Esophagus muscularis mucosa (tissue), 4 donors: ENCODE measurements at regions not wholly inside any gene's neighbourhood (a gene's known extent, or its start where the extent isn't known, plus 50 kb on each side); places are given as distances from the start of the nearest gene placed in this dataset.
"Not testable (repeated sequence)": the region's sequence is repeated elsewhere in the genome, so short reads cannot be mapped to it uniquely, and the experiment has no call there.

Source experiments
- DNase-seq: peaks from one replicate; pipeline ENCODE4 v3.0.0-alpha.2; 2017; ENCODE audit errors: extremely low spot score
- H3K27ac ChIP-seq, 4 donors: fragments of 200-600 bp; sonication (generic); replicated peaks in 1 of 4; 1 replicate in 3 of 4; 2 replicates in 1 of 4; pipeline ENCODE4 v1.5.1; 2016 to 2019; ENCODE audit warnings: mild to moderate bottlenecking in 1 of 4
- H3K27me3 ChIP-seq, 4 donors: fragments of 200-600 bp; sonication (generic); one replicate each; pipeline versions ENCODE4 v1.5.1 to v1.6.0; 2016 to 2019
- H3K36me3 ChIP-seq, 4 donors: fragments of 200-600 bp; sonication (generic); one replicate each; pipeline ENCODE4 v1.5.1; 2016 to 2019
- H3K4me1 ChIP-seq, 4 donors: fragments of 200-600 bp; sonication (generic); one replicate each; pipeline ENCODE4 v1.5.1; 2016 to 2019
- H3K4me3 ChIP-seq, 4 donors: fragments of 200-600 bp; sonication (generic); 1 replicate in 2 of 4; 2 replicates in 2 of 4; pipeline ENCODE4 v1.5.1; 2016 to 2019; ENCODE audit warnings: mild to moderate bottlenecking in 4 of 4, moderate library complexity in 1 of 4
- H3K9me3 ChIP-seq, 4 donors: fragments of 200-600 bp; sonication (generic); 1 replicate in 3 of 4; 2 replicates in 1 of 4; pipeline ENCODE4 v1.5.1; 2016 to 2019
- CTCF ChIP-seq, 3 experiments: fragments of 200-600 bp in 2 of 3; fragments of 450-650 bp in 1 of 3; sonication (generic) in 2 of 3; IDR thresholded peaks; one replicate each; pipeline ENCODE4 v1.5.1; 2017 to 2019; ENCODE audit warnings: antibody characterized with exemption in 3 of 3, mild to moderate bottlenecking in 2 of 3, moderate library complexity in 1 of 3
- EP300 ChIP-seq: sonication (generic); formaldehyde crosslinking; IDR thresholded peaks from one replicate; pipeline ENCODE4 v1.6.1; 2017; ENCODE audit warnings: antibody characterized with exemption
- POLR2A ChIP-seq: fragments of 450-650 bp; IDR thresholded peaks from one replicate; pipeline ENCODE4 v1.6.1; 2017; ENCODE audit warnings: antibody characterized with exemption, moderate library complexity, mild to moderate bottlenecking, low read depth
- POLR2AphosphoS5 ChIP-seq, 2 donors: sonication (generic); formaldehyde crosslinking; IDR thresholded peaks; one replicate each; pipeline ENCODE4 v1.6.1; 2017; ENCODE audit warnings: antibody characterized with exemption in 2 of 2
- WGBS: methylation state at CpG from one replicate; pipeline ENCODE4 v1.1.5; 2018; 5-methylcytosine and 5-hydroxymethylcytosine counted together
- intact Hi-C: fragments of 100-400 bp; cut with DNase I; formaldehyde crosslinking; loops from one replicate; pipeline ENCODE4 v1.15.1; 2023

GRCh38 chr20:40880729-40881109 lies 147.9 kb upstream of the TOP1 start:
- DNase-seq: no peak
- H3K9me3 ChIP-seq: peaks cover 0 to 14% (median 6%) of the 10 kb centered on the region in 4 donors
- no peak overlapping the region for H3K4me3 ChIP-seq
- H3K36me3 ChIP-seq: no peaks in the 10 kb centered on the region
- peaks cover 0 to 6% (median 0%) of the 10 kb centered on the region in 4 donors for H3K27me3 ChIP-seq
- 54% methylated on average over 2 of the region's 2 CpGs for WGBS
- no peak overlapping the region for H3K27ac ChIP-seq
- TF ChIP-seq EP300: no peak
- no peak for TF ChIP-seq CTCF (IDR thresholded peaks at IDR 0.05)
- TF ChIP-seq POLR2A: no peak
- no peak for TF ChIP-seq POLR2AphosphoS5 (IDR thresholded peaks at IDR 0.05)
- H3K4me1 ChIP-seq: no peaks in the 10 kb centered on the region
- intact Hi-C loops: no loop called here

- Histone ChIP-seq H3K36me3 (no peaks in the 10 kb centered on the region), H3K27ac (no peak overlapping the region), H3K9me3 (peaks cover 0 to 14% (median 6%) of the 10 kb centered on the region in 4 donors), H3K27me3 (peaks cover 0 to 6% (median 0%) of the 10 kb centered on the region in 4 donors), H3K4me1 (no peaks in the 10 kb centered on the region), H3K4me3 (no peak overlapping the region)
- 71% methylated on average over 4 of the region's 4 CpGs for WGBS
- no peak for TF ChIP-seq EP300
- no peak for TF ChIP-seq CTCF (IDR thresholded peaks at IDR 0.05)
- no peak for TF ChIP-seq POLR2A
- no peak for TF ChIP-seq POLR2AphosphoS5 (IDR thresholded peaks at IDR 0.05)
- DNase-seq: no peak
- intact Hi-C loops: no loop called here
Measured at GRCh38 chr20:40882152-40882551, 146.5 kb upstream of the TOP1 start.

GRCh38 chr20:40883097-40883496 lies 145.5 kb upstream of the TOP1 start:
- H3K27ac ChIP-seq: no peak overlapping the region
- H3K27me3 ChIP-seq: peaks cover 0 to 6% (median 0%) of the 10 kb centered on the region in 4 donors
- no peak overlapping the region for H3K4me3 ChIP-seq
- no peaks in the 10 kb centered on the region for H3K4me1 ChIP-seq
- TF ChIP-seq CTCF (IDR thresholded peaks at IDR 0.05) (no peak), POLR2AphosphoS5 (IDR thresholded peaks at IDR 0.05) (no peak), POLR2A (no peak), EP300 (no peak)
- no peaks in the 10 kb centered on the region for H3K36me3 ChIP-seq
- peaks cover 0 to 14% (median 6%) of the 10 kb centered on the region in 4 donors for H3K9me3 ChIP-seq
- intact Hi-C loops: no loop called here
- 22% methylated on average over 2 of the region's 2 CpGs for WGBS
- no peak for DNase-seq

- Histone ChIP-seq H3K27ac (no peak overlapping the region), H3K27me3 (peaks cover 0 to 6% (median 0%) of the 10 kb centered on the region in 4 donors), H3K36me3 (no peaks in the 10 kb centered on the region), H3K9me3 (no peaks in the 10 kb centered on the region), H3K4me3 (no peak overlapping the region), H3K4me1 (no peaks in the 10 kb centered on the region)
- no peak for DNase-seq
- TF ChIP-seq CTCF (IDR thresholded peaks at IDR 0.05) (no peak), EP300 (no peak)
- WGBS: 59% methylated on average over 9 of the region's 13 CpGs
- intact Hi-C loops: no loop called here
Measured at GRCh38 chr20:40887105-40887504, 141.5 kb upstream of the TOP1 start.

- H3K4me1 ChIP-seq, H3K27me3 ChIP-seq, intact Hi-C loops, H3K9me3 ChIP-seq, H3K4me3 ChIP-seq, H3K36me3 ChIP-seq, DNase-seq, H3K27ac ChIP-seq: not testable (repeated sequence)
- WGBS: 100% methylated on average over 3 of the region's 3 CpGs
Measured at GRCh38 chr20:40889266-40889665, 139.4 kb upstream of the TOP1 start.
